Hepatocyte (in vitro differentiated cells): ENCODE measurements at regions not wholly inside any gene's neighbourhood (a gene's known extent, or its start where the extent isn't known, plus 50 kb on each side); places are given as distances from the start of the nearest gene placed in this dataset.

Experiments
- EZH2phosphoT487 ChIP-seq: fragments of 200-600 bp; sonication (generic); IDR thresholded peaks from one replicate; pipeline ENCODE4 v1.6.1; 2018; ENCODE audit warnings: antibody characterized with exemption, mild to moderate bottlenecking, low read depth, moderate library complexity; ENCODE audit not compliant: unreplicated experiment, severe bottlenecking
- TF ChIP-seq, protein P1 (sequence below): fragments of 200-600 bp; sonication (generic); IDR thresholded peaks from 2 replicates; pipeline ENCODE4 v1.5.1; 2016; ENCODE audit warnings: antibody characterized with exemption, mild to moderate bottlenecking; ENCODE audit not compliant: poor library complexity

DNA sequence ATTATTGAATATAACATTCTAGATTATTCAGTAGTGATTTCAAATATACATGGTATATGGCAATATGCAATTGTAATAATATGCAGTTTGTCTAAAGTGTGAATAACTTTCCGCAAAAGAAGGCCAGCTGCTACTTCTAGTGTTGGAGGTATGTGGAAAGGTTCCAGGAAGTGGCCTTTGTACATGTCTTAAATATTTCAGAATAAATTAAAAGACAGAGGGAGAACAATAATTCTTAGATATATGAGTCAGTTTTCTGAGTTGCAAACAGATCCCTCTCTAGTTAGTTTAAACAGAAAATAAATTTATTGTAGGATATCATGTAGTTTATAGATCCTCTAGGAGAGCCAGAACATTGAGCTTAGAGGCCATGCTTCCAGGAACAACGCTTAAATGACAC lies 210.8 kb upstream of the ELL2 start:
- TF ChIP-seq, protein P1, sequence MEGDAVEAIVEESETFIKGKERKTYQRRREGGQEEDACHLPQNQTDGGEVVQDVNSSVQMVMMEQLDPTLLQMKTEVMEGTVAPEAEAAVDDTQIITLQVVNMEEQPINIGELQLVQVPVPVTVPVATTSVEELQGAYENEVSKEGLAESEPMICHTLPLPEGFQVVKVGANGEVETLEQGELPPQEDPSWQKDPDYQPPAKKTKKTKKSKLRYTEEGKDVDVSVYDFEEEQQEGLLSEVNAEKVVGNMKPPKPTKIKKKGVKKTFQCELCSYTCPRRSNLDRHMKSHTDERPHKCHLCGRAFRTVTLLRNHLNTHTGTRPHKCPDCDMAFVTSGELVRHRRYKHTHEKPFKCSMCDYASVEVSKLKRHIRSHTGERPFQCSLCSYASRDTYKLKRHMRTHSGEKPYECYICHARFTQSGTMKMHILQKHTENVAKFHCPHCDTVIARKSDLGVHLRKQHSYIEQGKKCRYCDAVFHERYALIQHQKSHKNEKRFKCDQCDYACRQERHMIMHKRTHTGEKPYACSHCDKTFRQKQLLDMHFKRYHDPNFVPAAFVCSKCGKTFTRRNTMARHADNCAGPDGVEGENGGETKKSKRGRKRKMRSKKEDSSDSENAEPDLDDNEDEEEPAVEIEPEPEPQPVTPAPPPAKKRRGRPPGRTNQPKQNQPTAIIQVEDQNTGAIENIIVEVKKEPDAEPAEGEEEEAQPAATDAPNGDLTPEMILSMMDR, result no peak
- TF ChIP-seq EZH2phosphoT487, result no peak
